Lower lobe of right lung (tissue), 2 donors: ENCODE measurements at regions not wholly inside any gene's neighbourhood (a gene's known extent, or its start where the extent isn't known, plus 50 kb on each side); places are given as distances from the start of the nearest gene placed in this dataset.

ENCODE experiments used
- ATAC-seq, 2 donors: fragments of 200-7000 bp; cut with Tn5 transposase; one replicate each; pipeline ENCODE4 v1.9.1; 2020 to 2022; ENCODE audit warnings: mild to moderate bottlenecking in 2 of 2, moderate library complexity in 2 of 2
- DNase-seq: peaks from one replicate; pipeline ENCODE4 v3.0.0-alpha.2; 2020
- H3K27ac ChIP-seq: fragments of 200-600 bp; one replicate; pipeline ENCODE4 v1.8.0; 2022
- H3K27me3 ChIP-seq: fragments of 200-600 bp; one replicate; pipeline ENCODE4 v1.8.0; 2022; ENCODE audit warnings: low read depth
- H3K36me3 ChIP-seq: fragments of 200-600 bp; one replicate; pipeline ENCODE4 v1.8.0; 2022; ENCODE audit warnings: mild to moderate bottlenecking
- H3K4me1 ChIP-seq: fragments of 200-600 bp; one replicate; pipeline ENCODE4 v1.8.0; 2022
- H3K4me3 ChIP-seq: fragments of 200-600 bp; one replicate; pipeline ENCODE4 v1.8.0; 2022; ENCODE audit warnings: mild to moderate bottlenecking
- H3K9me3 ChIP-seq: fragments of 200-600 bp; one replicate; pipeline ENCODE4 v1.8.0; 2022
- intact Hi-C: fragments of 100-400 bp; cut with DNase I; formaldehyde crosslinking; loops from one replicate; pipeline ENCODE4 v1.11.0; 2022
- TF ChIP-seq, protein P1 (sequence below): fragments of 200-600 bp; IDR thresholded peaks from one replicate; pipeline ENCODE4 v1.8.0; 2022; ENCODE audit warnings: antibody characterized with exemption, mild to moderate bottlenecking
- donor health status: DM: no; HTN: yes; CAD: no; lungs with severe emphysema.

DNA sequence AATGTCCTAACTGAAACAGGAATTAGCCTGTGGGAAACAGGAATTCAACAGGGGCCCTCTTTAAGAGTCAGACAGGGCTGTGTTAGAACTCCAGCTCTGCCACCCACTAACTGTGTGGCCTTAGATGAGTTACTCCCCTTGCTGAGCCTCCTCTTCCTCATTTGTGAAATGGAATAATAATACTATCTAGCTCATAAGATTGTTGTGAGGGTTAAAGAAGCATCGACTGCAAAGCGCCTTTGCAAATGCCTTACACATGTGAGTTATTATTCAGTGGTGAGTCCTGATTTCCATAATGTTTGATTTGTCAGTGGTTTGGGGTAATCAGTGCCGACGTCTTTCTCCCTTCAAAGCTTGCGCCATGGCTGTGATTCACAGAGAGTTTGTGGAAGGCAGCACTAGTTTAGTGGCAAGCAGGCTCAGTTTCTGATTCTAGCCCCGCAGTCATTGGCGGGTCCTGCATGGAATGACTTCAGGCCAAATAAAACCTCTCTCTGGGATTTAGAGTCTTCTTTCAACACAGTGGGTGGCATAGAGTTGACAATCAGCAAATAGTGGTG lies 388.5 kb downstream of the PLPP3 start:
- Histone ChIP-seq H3K27me3 (no peaks in the 10 kb centered on the region), H3K4me3 (no peak overlapping the region), H3K9me3 (no peaks in the 10 kb centered on the region), H3K36me3 (no peaks in the 10 kb centered on the region), H3K4me1 (peaks cover 14% of the 10 kb centered on the region), H3K27ac (no peak overlapping the region)
- intact Hi-C loops: no loop called here
- DNase-seq: no peak
- TF ChIP-seq, protein P1, sequence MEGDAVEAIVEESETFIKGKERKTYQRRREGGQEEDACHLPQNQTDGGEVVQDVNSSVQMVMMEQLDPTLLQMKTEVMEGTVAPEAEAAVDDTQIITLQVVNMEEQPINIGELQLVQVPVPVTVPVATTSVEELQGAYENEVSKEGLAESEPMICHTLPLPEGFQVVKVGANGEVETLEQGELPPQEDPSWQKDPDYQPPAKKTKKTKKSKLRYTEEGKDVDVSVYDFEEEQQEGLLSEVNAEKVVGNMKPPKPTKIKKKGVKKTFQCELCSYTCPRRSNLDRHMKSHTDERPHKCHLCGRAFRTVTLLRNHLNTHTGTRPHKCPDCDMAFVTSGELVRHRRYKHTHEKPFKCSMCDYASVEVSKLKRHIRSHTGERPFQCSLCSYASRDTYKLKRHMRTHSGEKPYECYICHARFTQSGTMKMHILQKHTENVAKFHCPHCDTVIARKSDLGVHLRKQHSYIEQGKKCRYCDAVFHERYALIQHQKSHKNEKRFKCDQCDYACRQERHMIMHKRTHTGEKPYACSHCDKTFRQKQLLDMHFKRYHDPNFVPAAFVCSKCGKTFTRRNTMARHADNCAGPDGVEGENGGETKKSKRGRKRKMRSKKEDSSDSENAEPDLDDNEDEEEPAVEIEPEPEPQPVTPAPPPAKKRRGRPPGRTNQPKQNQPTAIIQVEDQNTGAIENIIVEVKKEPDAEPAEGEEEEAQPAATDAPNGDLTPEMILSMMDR: no peak
- ATAC-seq: no peak

DNA sequence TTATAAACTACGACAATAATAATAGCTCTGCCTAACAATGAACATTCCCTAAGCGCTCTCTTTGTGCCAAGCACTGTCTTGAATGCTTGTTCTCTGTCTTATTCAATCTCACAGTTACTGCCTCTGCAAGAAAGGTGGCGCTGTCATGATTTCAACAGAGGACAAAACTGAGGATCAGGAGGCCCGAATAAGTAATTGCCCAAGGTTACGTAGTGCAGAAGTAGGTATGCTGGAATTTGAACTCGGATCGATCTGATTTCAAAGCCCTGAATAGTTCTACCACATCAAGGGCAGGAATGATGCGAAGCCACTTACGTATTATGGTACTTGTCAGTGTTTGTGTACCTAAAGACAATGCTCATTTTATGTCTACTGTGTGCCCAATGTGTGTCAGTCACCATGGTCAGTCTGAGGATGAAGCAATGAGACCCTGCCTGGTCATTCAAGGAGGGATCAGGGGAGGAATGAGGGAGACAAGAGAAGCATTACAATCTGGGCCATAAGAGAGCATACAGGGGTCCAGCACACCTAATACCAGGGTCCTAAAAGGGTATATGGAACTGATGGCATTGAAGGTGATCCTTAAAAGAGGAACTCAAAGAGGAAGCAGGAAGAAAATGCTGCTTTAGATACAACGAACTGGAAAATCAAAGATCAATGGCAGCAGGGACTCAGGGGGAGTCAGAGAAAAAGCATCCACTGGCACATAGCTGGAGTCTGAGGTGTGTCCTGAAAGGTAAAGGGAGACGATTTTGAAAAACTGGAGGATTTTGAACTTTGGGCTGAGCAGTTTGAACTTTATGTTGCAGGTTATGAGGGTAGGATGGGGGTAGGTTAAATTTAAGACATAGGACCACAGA lies 389.2 kb downstream of the PLPP3 start:
- Histone ChIP-seq H3K27ac (no peak overlapping the region), H3K27me3 (no peaks in the 10 kb centered on the region), H3K4me3 (no peak overlapping the region), H3K4me1 (peaks cover 14% of the 10 kb centered on the region), H3K36me3 (no peaks in the 10 kb centered on the region), H3K9me3 (no peaks in the 10 kb centered on the region)
- ATAC-seq (no peak), DNase-seq (no peak)
- TF ChIP-seq, protein P1: peak; percentile 50
- intact Hi-C loops: no loop called here

DNA sequence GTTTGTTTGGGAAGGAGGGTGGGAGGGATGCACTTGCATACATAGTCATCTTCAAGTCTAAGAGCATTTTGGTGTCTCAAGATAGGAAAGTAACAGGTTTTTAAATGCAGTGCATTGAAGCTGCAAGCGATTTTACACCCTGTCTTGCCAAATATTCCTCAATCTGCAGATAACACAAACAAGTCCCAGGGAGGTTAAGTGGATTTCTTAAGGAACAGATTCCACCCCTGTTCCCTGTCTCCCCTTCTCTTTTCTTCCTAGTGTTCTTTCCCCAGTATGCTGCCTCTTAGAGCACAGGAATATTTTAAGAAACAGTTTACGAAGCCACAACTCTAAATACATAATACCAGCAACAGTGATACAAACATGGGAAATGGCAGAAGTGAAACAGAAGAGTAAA lies 389.9 kb downstream of the PLPP3 start:
- Histone ChIP-seq H3K27me3 (no peaks in the 10 kb centered on the region), H3K4me3 (no peak overlapping the region), H3K36me3 (no peaks in the 10 kb centered on the region), H3K27ac (no peak overlapping the region), H3K9me3 (no peaks in the 10 kb centered on the region), H3K4me1 (peaks cover 14% of the 10 kb centered on the region)
- TF ChIP-seq, protein P1: no peak
- ATAC-seq (no peak), DNase-seq (no peak)
- intact Hi-C loops: no loop called here

DNA sequence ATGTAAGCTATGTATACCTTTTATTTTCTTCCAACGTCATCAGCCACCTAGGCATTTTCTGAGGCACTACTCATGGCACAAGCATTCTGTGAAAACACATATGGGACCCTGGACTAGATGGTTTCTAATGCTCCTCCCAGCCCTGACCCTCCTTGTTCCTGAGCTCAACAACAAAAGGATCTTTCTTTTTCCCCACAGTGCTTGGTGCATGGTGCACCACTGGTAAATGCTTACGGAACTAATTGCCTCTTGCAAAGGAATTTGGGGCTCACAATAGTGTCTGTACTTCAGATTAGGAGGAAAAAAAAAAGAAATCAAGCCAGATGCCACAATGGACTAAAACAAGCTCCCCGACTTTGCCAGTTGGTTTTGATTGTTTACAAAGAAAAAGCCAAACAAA lies 390.5 kb downstream of the PLPP3 start:
- ATAC-seq (no peak), DNase-seq (no peak)
- no peak overlapping the region for H3K4me3 ChIP-seq
- no peak overlapping the region for H3K27ac ChIP-seq
- TF ChIP-seq, protein P1: no peak
- no peaks in the 10 kb centered on the region for H3K36me3 ChIP-seq
- intact Hi-C loops: no loop called here
- H3K4me1 ChIP-seq: peaks cover 14% of the 10 kb centered on the region
- no peaks in the 10 kb centered on the region for H3K27me3 ChIP-seq
- H3K9me3 ChIP-seq: no peaks in the 10 kb centered on the region

DNA sequence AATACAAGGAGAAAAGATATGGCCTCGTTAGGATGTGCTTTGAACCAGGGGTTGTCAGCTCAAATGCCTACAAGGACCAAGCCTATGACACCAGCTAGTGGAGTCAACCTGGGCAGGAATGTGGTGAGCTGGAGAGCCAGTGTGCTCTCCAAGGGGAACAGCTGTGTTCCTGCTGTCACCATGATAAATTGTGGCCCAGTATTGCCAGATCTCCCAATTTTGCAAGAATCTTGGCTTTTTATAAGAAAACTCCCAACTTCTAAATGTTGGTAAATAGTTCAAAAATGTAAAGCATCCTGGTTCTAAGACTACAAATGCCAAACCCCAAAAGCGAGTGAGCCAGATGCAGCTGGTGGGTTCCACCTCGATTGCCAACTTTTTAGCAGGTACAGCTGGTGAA lies 391.1 kb downstream of the PLPP3 start:
- intact Hi-C loops: no loop called here
- TF ChIP-seq, protein P1: no peak
- Histone ChIP-seq H3K9me3 (no peaks in the 10 kb centered on the region), H3K36me3 (no peaks in the 10 kb centered on the region), H3K27me3 (no peaks in the 10 kb centered on the region), H3K4me1 (peaks cover 14% of the 10 kb centered on the region), H3K27ac (no peak overlapping the region), H3K4me3 (no peak overlapping the region)
- DNase-seq (no peak), ATAC-seq (no peak)
